ENCODE measurements at regions not wholly inside any gene's neighbourhood (a gene's known extent, or its start where the extent isn't known, plus 50 kb on each side); places are given as distances from the start of the nearest gene placed in this dataset.

GRCh38 chr10:83075016-83075814 lies 1064.1 kb upstream of the GHITM start:
- TF ChIP-seq POLR2A (IDR thresholded peaks at IDR 0.05) (no peak), CTCF (IDR thresholded peaks at IDR 0.05) (no peak)

Data from heart left ventricle (tissue), 13 donors.